B cell (primary cell): ENCODE measurements at regions not wholly inside any gene's neighbourhood (a gene's known extent, or its start where the extent isn't known, plus 50 kb on each side); places are given as distances from the start of the nearest gene placed in this dataset.

Source experiments
- ATAC-seq: fragments of 200-7000 bp; cut with Tn5 transposase; one replicate; pipeline ENCODE4 v1.10.0; 2021; ENCODE audit warnings: low read depth, mild to moderate bottlenecking, moderate number of reproducible peaks, moderate library complexity
- CTCF ChIA-PET: fragments of 350-600 bp; sonication (Branson Sonifier 250); formaldehyde crosslinking; loops from one replicate; lab custom pipeline; 2021; ENCODE audit warnings: antibody characterized with exemption, inconsistent platforms; lab: Charles Lee
- POLR2A ChIA-PET: fragments of 350-600 bp; sonication (Branson Sonifier 250); formaldehyde crosslinking; loops from one replicate; lab custom pipeline; 2021; ENCODE audit warnings: antibody characterized with exemption; lab: Charles Lee
- DNase-seq: peaks from one replicate; pipeline ENCODE4 v3.0.0; 2013
- H2AFZ ChIP-seq: 2 replicates; pipeline ENCODE4 v1.6.1; 2012; ENCODE audit warnings: mild to moderate bottlenecking, low read depth, low read length; ENCODE audit not compliant: insufficient read depth, poor library complexity, severe bottlenecking
- H3K27ac ChIP-seq, 2 donors: 1 replicate in 1 of 2; 2 replicates in 1 of 2; pipeline ENCODE4 v1.5.1; 2012 to 2013; ENCODE audit warnings: low read length in 2 of 2, mild to moderate bottlenecking in 2 of 2, moderate library complexity in 1 of 2
- H3K27me3 ChIP-seq, 4 experiments: fragments of 200-600 bp in 1 of 4; sonication (generic) in 1 of 4; replicated peaks in 1 of 4; 1 replicate in 2 of 4; 2 replicates in 2 of 4; pipeline versions ENCODE4 v1.6.1 to v1.7.0; 2013 to 2016; ENCODE audit warnings: low read length in 3 of 4, mild to moderate bottlenecking in 2 of 4, mixed read lengths in 1 of 4, moderate library complexity in 1 of 4; ENCODE audit not compliant: insufficient read depth in 4 of 4, control insufficient read depth in 3 of 4; ENCODE audit errors: control extremely low read depth in 1 of 4
- H3K36me3 ChIP-seq, 2 experiments: replicated peaks in 1 of 2; 1 replicate in 1 of 2; 2 replicates in 1 of 2; pipeline versions ENCODE4 v1.6.1 to v1.7.1; 2013; ENCODE audit warnings: low read length in 1 of 2; ENCODE audit not compliant: insufficient read depth in 2 of 2, control insufficient read depth in 1 of 2; ENCODE audit errors: control extremely low read depth in 1 of 2, extremely low read depth in 1 of 2
- H3K4me1 ChIP-seq, 2 donors: fragments of 200-600 bp in 1 of 2; sonication (generic) in 1 of 2; 1 replicate in 1 of 2; 2 replicates in 1 of 2; pipeline versions ENCODE4 v1.5.1 to v1.6.1; 2013 to 2017; ENCODE audit warnings: low read length in 2 of 2; ENCODE audit not compliant: control insufficient read depth in 2 of 2, insufficient read depth in 2 of 2
- H3K4me2 ChIP-seq: replicated peaks from 2 replicates; pipeline ENCODE3; 2012; ENCODE audit warnings: mild to moderate bottlenecking, low read depth, low read length; ENCODE audit not compliant: poor library complexity, severe bottlenecking
- H3K4me3 ChIP-seq, 5 experiments: fragments of 200-600 bp in 1 of 5; sonication (generic) in 1 of 5; 1 replicate in 3 of 5; 2 replicates in 2 of 5; pipeline versions ENCODE4 v1.5.1 to v1.7.0; 2011 to 2016; ENCODE audit warnings: low read length in 4 of 5, mild to moderate bottlenecking in 4 of 5, low read depth in 2 of 5, control low read depth in 1 of 5, moderate library complexity in 1 of 5; ENCODE audit not compliant: insufficient read depth in 1 of 5; ENCODE audit errors: control extremely low read depth in 1 of 5, extremely low read depth in 1 of 5
- H3K79me2 ChIP-seq: fragments of 200-600 bp; sonication (generic); one replicate; pipeline ENCODE4 v1.6.0; 2016; ENCODE audit warnings: low read length; ENCODE audit not compliant: control insufficient read depth, insufficient read depth
- H3K9ac ChIP-seq: fragments of 200-600 bp; sonication (generic); 2 replicates; pipeline ENCODE4 v1.6.1; 2017; ENCODE audit warnings: mild to moderate bottlenecking, low read length, moderate library complexity
- H3K9me3 ChIP-seq, 3 donors: one replicate each; pipeline versions ENCODE4 v1.6.1 to v1.7.1; 2013; ENCODE audit warnings: low read length in 2 of 3; ENCODE audit not compliant: control insufficient read depth in 2 of 3, insufficient read depth in 1 of 3; ENCODE audit errors: control extremely low read depth in 1 of 3
- H4K20me1 ChIP-seq: 2 replicates; pipeline ENCODE4 v1.6.0; 2012; ENCODE audit warnings: mild to moderate bottlenecking, low read length; ENCODE audit not compliant: insufficient read depth, control insufficient read depth, poor library complexity, severe bottlenecking
- H3K27ac Mint-ChIP-seq: one replicate; pipeline ENCODE4 v1.8.0; 2021; ENCODE audit warnings: mixed read lengths
- H3K27me3 Mint-ChIP-seq: one replicate; pipeline ENCODE4 v1.8.0; 2021; ENCODE audit warnings: mixed read lengths
- H3K4me1 Mint-ChIP-seq: one replicate; pipeline ENCODE4 v1.8.0; 2021; ENCODE audit warnings: mixed read lengths
- H3K4me3 Mint-ChIP-seq: one replicate; pipeline ENCODE4 v1.8.0; 2021; ENCODE audit warnings: mixed read lengths
- H3K9me3 Mint-ChIP-seq: one replicate; pipeline ENCODE4 v1.8.0; 2022; ENCODE audit warnings: mixed read lengths; ENCODE audit not compliant: insufficient read depth
- EZH2 ChIP-seq: IDR thresholded peaks from 2 replicates; pipeline ENCODE4 v1.6.1; 2012; ENCODE audit warnings: borderline replicate concordance, low read depth, mild to moderate bottlenecking, moderate library complexity, low read length; ENCODE audit not compliant: insufficient read depth, poor library complexity, severe bottlenecking
- WGBS: methylation state at CpG from one replicate; pipeline ENCODE4 v1.1.5; 2013; ENCODE audit warnings: missing lambda C conversion rate; ENCODE audit not compliant: insufficient coverage; 5-methylcytosine and 5-hydroxymethylcytosine counted together
- intact Hi-C: fragments of 100-400 bp; cut with micrococcal nuclease; formaldehyde crosslinking; loops from one replicate; pipeline ENCODE4 v1.10.0; 2022
- TF ChIP-seq, protein P1 (sequence below): fragments of 200-600 bp; IDR thresholded peaks from one replicate; pipeline ENCODE4 v1.8.0; 2022; ENCODE audit warnings: antibody characterized with exemption, mild to moderate bottlenecking

DNA sequence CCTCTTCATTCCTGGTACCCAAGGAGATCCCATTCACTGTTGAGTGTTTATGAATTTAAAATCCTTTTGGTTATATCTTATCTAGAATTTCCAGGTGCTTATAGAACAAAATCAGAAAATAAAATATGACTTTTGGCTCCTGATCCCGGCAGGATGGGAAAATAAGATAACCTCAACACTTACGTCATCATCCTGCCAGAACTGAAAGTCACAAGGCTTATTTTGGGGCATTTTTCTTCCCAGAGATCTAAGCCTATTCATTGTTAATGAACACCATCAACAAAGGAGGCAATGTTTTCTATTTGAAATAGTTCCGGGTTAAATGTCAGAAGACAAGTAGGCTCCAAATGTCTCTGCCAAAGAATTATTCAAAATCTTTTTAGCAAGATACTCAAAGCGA, 580.6 kb downstream of the TFAP2A start:
- CTCF ChIA-PET, result no interaction called here
- H3K27me3 ChIP-seq, result no peaks in the 10 kb centered on the region
- Mint-ChIP-seq H3K4me3 (no peak overlapping the region), H3K27me3 (no peaks in the 10 kb centered on the region), H3K9me3 (no peaks in the 10 kb centered on the region), H3K27ac (no peak overlapping the region), H3K4me1 (no peaks in the 10 kb centered on the region)
- no peaks in the 10 kb centered on the region for H3K9me3 ChIP-seq
- no peaks in the 10 kb centered on the region for H3K4me1 ChIP-seq
- no peak overlapping the region for H3K27ac ChIP-seq
- no peaks in the 10 kb centered on the region for H3K36me3 ChIP-seq
- TF ChIP-seq EZH2, result no peak
- TF ChIP-seq, protein P1, sequence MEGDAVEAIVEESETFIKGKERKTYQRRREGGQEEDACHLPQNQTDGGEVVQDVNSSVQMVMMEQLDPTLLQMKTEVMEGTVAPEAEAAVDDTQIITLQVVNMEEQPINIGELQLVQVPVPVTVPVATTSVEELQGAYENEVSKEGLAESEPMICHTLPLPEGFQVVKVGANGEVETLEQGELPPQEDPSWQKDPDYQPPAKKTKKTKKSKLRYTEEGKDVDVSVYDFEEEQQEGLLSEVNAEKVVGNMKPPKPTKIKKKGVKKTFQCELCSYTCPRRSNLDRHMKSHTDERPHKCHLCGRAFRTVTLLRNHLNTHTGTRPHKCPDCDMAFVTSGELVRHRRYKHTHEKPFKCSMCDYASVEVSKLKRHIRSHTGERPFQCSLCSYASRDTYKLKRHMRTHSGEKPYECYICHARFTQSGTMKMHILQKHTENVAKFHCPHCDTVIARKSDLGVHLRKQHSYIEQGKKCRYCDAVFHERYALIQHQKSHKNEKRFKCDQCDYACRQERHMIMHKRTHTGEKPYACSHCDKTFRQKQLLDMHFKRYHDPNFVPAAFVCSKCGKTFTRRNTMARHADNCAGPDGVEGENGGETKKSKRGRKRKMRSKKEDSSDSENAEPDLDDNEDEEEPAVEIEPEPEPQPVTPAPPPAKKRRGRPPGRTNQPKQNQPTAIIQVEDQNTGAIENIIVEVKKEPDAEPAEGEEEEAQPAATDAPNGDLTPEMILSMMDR, result no peak
- H3K4me3 ChIP-seq, result no peak overlapping the region
- H4K20me1 ChIP-seq, result no peaks in the 10 kb centered on the region
- WGBS, result 40% methylated on average over 1 of the region's 4 CpGs
- POLR2A ChIA-PET, result no interaction called here
- DNase-seq, result no peak
- H3K79me2 ChIP-seq, result no peaks in the 10 kb centered on the region
- intact Hi-C loops, result no loop called here
- no peak overlapping the region for H2AFZ ChIP-seq
- H3K4me2 ChIP-seq, result no peak overlapping the region
- no peak overlapping the region for H3K9ac ChIP-seq
- ATAC-seq, result no peak

DNA sequence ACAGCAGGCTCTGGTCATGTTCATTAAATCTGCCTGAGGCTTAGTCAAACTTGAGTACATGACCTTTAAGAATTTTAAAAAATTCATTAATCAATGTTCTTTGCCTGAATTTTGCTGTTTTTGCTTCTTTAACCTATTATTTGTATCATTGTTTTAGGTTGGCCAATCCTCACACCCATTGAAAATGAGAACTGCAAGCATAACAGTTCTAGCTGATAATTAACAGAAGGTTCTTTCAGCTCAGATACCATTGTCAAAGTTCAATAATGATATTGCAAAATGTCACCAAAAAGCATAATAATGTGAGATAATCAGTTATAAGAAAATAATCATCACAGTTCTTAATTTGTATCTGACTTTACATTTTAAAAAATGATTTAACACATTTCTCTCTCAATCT, 583.1 kb downstream of the TFAP2A start:
- H3K27ac ChIP-seq, result no peak overlapping the region
- H3K27me3 ChIP-seq, result no peaks in the 10 kb centered on the region
- no peak overlapping the region for H3K4me2 ChIP-seq
- POLR2A ChIA-PET, result no interaction called here
- no peaks in the 10 kb centered on the region for H4K20me1 ChIP-seq
- DNase-seq, result no peak
- Mint-ChIP-seq H3K27ac (no peak overlapping the region), H3K9me3 (no peaks in the 10 kb centered on the region), H3K27me3 (no peaks in the 10 kb centered on the region), H3K4me3 (no peak overlapping the region), H3K4me1 (no peaks in the 10 kb centered on the region)
- no peaks in the 10 kb centered on the region for H3K79me2 ChIP-seq
- no peak for ATAC-seq
- no peaks in the 10 kb centered on the region for H3K36me3 ChIP-seq
- no peak overlapping the region for H2AFZ ChIP-seq
- H3K4me3 ChIP-seq, result no peak overlapping the region
- no peak for TF ChIP-seq EZH2
- TF ChIP-seq, protein P1, result no peak
- CTCF ChIA-PET, result no interaction called here
- no peaks in the 10 kb centered on the region for H3K9me3 ChIP-seq
- H3K9ac ChIP-seq, result no peak overlapping the region
- intact Hi-C loops, result no loop called here
- H3K4me1 ChIP-seq, result no peaks in the 10 kb centered on the region
